K562 (cell line): ENCODE measurements at regions not wholly inside any gene's neighbourhood (a gene's known extent, or its start where the extent isn't known, plus 50 kb on each side); places are given as distances from the start of the nearest gene placed in this dataset.

Source experiments
- ATAC-seq: fragments of 200-7000 bp; cut with Tn5 transposase; 3 replicates; pipeline ENCODE4 v1.9.1; 2020; ENCODE audit warnings: moderate library complexity
- BruUV-seq: library from RNA; stranded (reverse); fragments of 400-500 nt; replicated peaks from 2 replicates; lab custom pipeline; 2021; lab: Mats Ljungman, UMichigan
- CTCF ChIA-PET: fragments of 300-600 bp; formaldehyde crosslinking; extraction: SDS; loops from one replicate; lab custom pipeline; 2021; ENCODE audit warnings: low intra/inter-chr PET ratio; lab: Yijun Ruan, JAX
- POLR2A ChIA-PET: fragments of 300-600, 350-650 bp; sonication (Branson Sonifier 250); formaldehyde crosslinking; extraction: SDS; loops from one replicate; lab custom pipeline; 2021; ENCODE audit warnings: antibody characterized with exemption, inconsistent platforms; lab: Yijun Ruan, JAX
- DNase-seq, 4 experiments: peaks; one replicate each; pipeline versions ENCODE4 v3.0.0 to v3.0.0-alpha.2; 2011 to 2018; ENCODE audit warnings: low spot score in 3 of 4, mixed read lengths in 3 of 4; ENCODE audit errors: extremely low read depth in 1 of 4
- FAIRE-seq: peaks from 2 replicates; lab custom pipeline; 2011; peaks lifted over from hg19 to GRCh38; lab: Jason Lieb, UNC
- H2AFZ ChIP-seq: 2 replicates; pipeline ENCODE4 v1.6.0; 2011; ENCODE audit warnings: low read depth, low read length, control low read depth, inconsistent platforms
- H3K27ac ChIP-seq: fragments of 200-600 bp; 3 replicates; pipeline ENCODE4 v1.8.0; 2011; ENCODE audit warnings: low read depth, mild to moderate bottlenecking, control low read depth, inconsistent platforms, low read length, moderate library complexity, mixed read lengths; ENCODE audit errors: extremely low read depth
- H3K27me3 ChIP-seq, 2 experiments: fragments of 300-600 bp in 1 of 2; 2 replicates in 1 of 2; 3 replicates in 1 of 2; pipeline versions ENCODE4 v1.6.0 to v1.8.0; 2011; ENCODE audit warnings: inconsistent platforms in 2 of 2, low read length in 2 of 2, mild to moderate bottlenecking in 1 of 2, mixed read lengths in 1 of 2, moderate library complexity in 1 of 2; ENCODE audit not compliant: control insufficient read depth in 2 of 2, insufficient read depth in 2 of 2
- H3K36me3 ChIP-seq: fragments of 300-600 bp; 3 replicates; pipeline ENCODE4 v1.8.0; 2011; ENCODE audit warnings: mild to moderate bottlenecking, low read length, inconsistent platforms; ENCODE audit not compliant: control insufficient read depth, insufficient read depth
- H3K4me1 ChIP-seq, 2 experiments: fragments of 200-600 bp in 1 of 2; replicated peaks in 1 of 2; 2 replicates in 1 of 2; 3 replicates in 1 of 2; pipeline versions ENCODE4 v1.5.1 to v1.8.0; 2011; ENCODE audit warnings: inconsistent platforms in 2 of 2, low read length in 2 of 2, mild to moderate bottlenecking in 1 of 2, mixed read lengths in 1 of 2, moderate library complexity in 1 of 2; ENCODE audit not compliant: control insufficient read depth in 2 of 2, insufficient read depth in 2 of 2
- H3K4me2 ChIP-seq: 2 replicates; pipeline ENCODE4 v1.6.1; 2011; ENCODE audit warnings: low read length, control low read depth, inconsistent platforms, mixed read lengths; ENCODE audit not compliant: insufficient read depth
- H3K4me3 ChIP-seq: fragments of 200-600 bp; sonication (generic), shearing (Covaris generic); 2 replicates; pipeline ENCODE4 v1.5.1; 2016; ENCODE audit warnings: control low read depth, inconsistent platforms
- H3K79me2 ChIP-seq: fragments of 200-600 bp; 3 replicates; pipeline ENCODE4 v1.8.0; 2011; ENCODE audit warnings: low read length, inconsistent platforms; ENCODE audit not compliant: control insufficient read depth, insufficient read depth
- H3K9ac ChIP-seq, 2 experiments: 2 replicates each; pipeline versions ENCODE4 v1.6.0 to v1.6.1; 2011; ENCODE audit warnings: low read depth in 2 of 2, low read length in 2 of 2, control low read depth in 1 of 2, inconsistent platforms in 1 of 2, mild to moderate bottlenecking in 1 of 2, mixed read lengths in 1 of 2; ENCODE audit not compliant: insufficient read depth in 1 of 2
- H3K9me1 ChIP-seq: one replicate; pipeline ENCODE4 v1.6.0; 2011; ENCODE audit warnings: inconsistent platforms, mild to moderate bottlenecking, low read length, moderate library complexity; ENCODE audit not compliant: control insufficient read depth, insufficient read depth
- H3K9me3 ChIP-seq: replicated peaks from 2 replicates; pipeline ENCODE4 v1.5.1; 2011; ENCODE audit warnings: low read depth, low read length, inconsistent platforms; ENCODE audit not compliant: control insufficient read depth, insufficient read depth
- H4K20me1 ChIP-seq: replicated peaks from 2 replicates; pipeline ENCODE4 v1.6.1; 2011; ENCODE audit warnings: low read length, inconsistent platforms, mixed read lengths; ENCODE audit not compliant: control insufficient read depth, insufficient read depth
- PBX2 ChIP-seq, 2 experiments: IDR thresholded peaks in 1 of 2; conservative IDR thresholded peaks in 1 of 2; 2 replicates each; pipeline ENCODE4 v1.6.1; 2016; ENCODE audit warnings: low read depth in 2 of 2, mild to moderate bottlenecking in 1 of 2, missing compliant biosample characterization in 1 of 2, missing genetic modification characterization in 1 of 2, moderate library complexity in 1 of 2
- POLR3A ChIP-seq: IDR thresholded peaks from 2 replicates; pipeline ENCODE4 v1.6.1; 2011; ENCODE audit warnings: borderline replicate concordance, mild to moderate bottlenecking, moderate library complexity; ENCODE audit not compliant: insufficient read length, insufficient read depth; ENCODE audit errors: extremely low read depth
- PPARD ChIP-seq: fragments of 250-450 bp; sonication (Bioruptor Pico); IDR thresholded peaks from 2 replicates; pipeline ENCODE4 v1.8.0; 2022; ENCODE audit warnings: inconsistent platforms, mild to moderate bottlenecking, moderate library complexity
- PTRF ChIP-seq: fragments of 450-650 bp; IDR thresholded peaks from 2 replicates; pipeline ENCODE4 v1.6.1; 2016; ENCODE audit warnings: mild to moderate bottlenecking, missing genetic modification characterization, missing compliant biosample characterization
- RBBP5 ChIP-seq: fragments of 200-600 bp; sonication (generic); IDR thresholded peaks from 2 replicates; pipeline ENCODE4 v1.6.1; 2012; ENCODE audit warnings: borderline replicate concordance, mild to moderate bottlenecking, low read length, control low read depth, inconsistent platforms; ENCODE audit not compliant: insufficient read depth, poor library complexity, severe bottlenecking
- SIN3B ChIP-seq: fragments of 450-650 bp; IDR thresholded peaks from 2 replicates; pipeline ENCODE4 v1.6.1; 2017; ENCODE audit warnings: low read depth, mild to moderate bottlenecking, moderate library complexity
- YY1 ChIP-seq, 3 experiments: IDR thresholded peaks; 2 replicates each; pipeline ENCODE4 v1.6.1; 2011; ENCODE audit warnings: low read length in 2 of 3, mild to moderate bottlenecking in 2 of 3, moderate library complexity in 2 of 3, borderline replicate concordance in 1 of 3, control low read depth in 1 of 3, low read depth in 1 of 3; ENCODE audit not compliant: insufficient read depth in 3 of 3, insufficient replicate concordance in 2 of 3, control insufficient read depth in 1 of 3, insufficient read length in 1 of 3; ENCODE audit errors: extremely low read depth in 1 of 3
- ZNF224 ChIP-seq: sonication (generic); formaldehyde crosslinking; IDR thresholded peaks from 2 replicates; pipeline ENCODE4 v1.8.0; 2022; ENCODE audit warnings: mild to moderate bottlenecking, missing genetic modification reagents
- ZNF740 ChIP-seq, 3 experiments: fragments of 200-800 bp in 1 of 3; sonication (Bioruptor generic) in 1 of 3; sonication (generic) in 1 of 3; formaldehyde crosslinking in 1 of 3; IDR thresholded peaks; 2 replicates each; pipeline versions ENCODE4 v1.6.1 to v1.8.0; 2016 to 2022; ENCODE audit warnings: mild to moderate bottlenecking in 2 of 3, missing compliant biosample characterization in 2 of 3, missing genetic modification characterization in 2 of 3, missing genetic modification reagents in 1 of 3
- WGBS: fragments of 100-300 bp; shearing (Covaris generic); methylation state at CpG from one replicate; pipeline ENCODE4 v1.1.6; 2016; ENCODE audit warnings: low coverage, mixed read lengths; ENCODE audit not compliant: insufficient coverage; ENCODE audit errors: missing lambda C conversion rate; 5-methylcytosine and 5-hydroxymethylcytosine counted together
- in situ Hi-C: fragments of 300-500 bp; cut with MboI; formaldehyde crosslinking; loops from 4 replicates; pipeline ENCODE4 v1.15.0; 2018; ENCODE audit warnings: inconsistent platforms, mixed read lengths
- intact Hi-C: fragments of 100-400 bp; cut with micrococcal nuclease; formaldehyde crosslinking; loops from 2 replicates; pipeline ENCODE4 v1.14.2; 2022
- TF ChIP-seq, protein P1 (sequence below), 2 experiments: fragments of 250-450 bp in 1 of 2; fragments of 450-650 bp in 1 of 2; sonication (Bioruptor Pico) in 1 of 2; IDR thresholded peaks; 2 replicates each; pipeline versions ENCODE4 v1.6.1 to v1.8.0; 2016 to 2021; ENCODE audit warnings: mild to moderate bottlenecking in 2 of 2, moderate library complexity in 2 of 2, missing compliant biosample characterization in 1 of 2, missing genetic modification characterization in 1 of 2
- TF ChIP-seq, protein P2 (sequence below): fragments of 250-450 bp; sonication (Bioruptor Pico); IDR thresholded peaks from 2 replicates; pipeline ENCODE4 v1.8.0; 2021; ENCODE audit warnings: moderate library complexity, mild to moderate bottlenecking, inconsistent platforms

- in situ Hi-C loops (no loop called here), intact Hi-C loops (no loop called here)
- TF ChIP-seq ZNF224 (CRISPR knock-in tag) (no peak), SIN3B (no peak), YY1 (IDR thresholded peaks at IDR 0.05; ENCODE audit: borderline replicate concordance in 1 of 3, control insufficient read depth in 1 of 3, extremely low read depth in 1 of 3, insufficient read depth in 3 of 3, insufficient read length in 1 of 3, insufficient replicate concordance in 2 of 3, low read depth in 1 of 3, low read length in 2 of 3) (no peak), PBX2 (CRISPR knock-in tag; IDR thresholded peaks at IDR 0.05; ENCODE audit: low read depth) (no peak), PBX2 (tag; conservative IDR thresholded peaks at IDR 0.05; ENCODE audit: low read depth) (no peak), POLR3A (no peak), PTRF (tag) (no peak), RBBP5 (no peak), PPARD (no peak), ZNF740 (CRISPR knock-in tag; IDR thresholded peaks at IDR 0.05) (no peak), ZNF740 (tag; IDR thresholded peaks at IDR 0.05) (no peak)
- TF ChIP-seq, protein P1, sequence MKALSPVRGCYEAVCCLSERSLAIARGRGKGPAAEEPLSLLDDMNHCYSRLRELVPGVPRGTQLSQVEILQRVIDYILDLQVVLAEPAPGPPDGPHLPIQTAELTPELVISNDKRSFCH (CRISPR knock-in tag; IDR thresholded peaks at IDR 0.05) = no peak
- TF ChIP-seq, protein P1 (tag; IDR thresholded peaks at IDR 0.05) = no peak
- TF ChIP-seq, protein P2, sequence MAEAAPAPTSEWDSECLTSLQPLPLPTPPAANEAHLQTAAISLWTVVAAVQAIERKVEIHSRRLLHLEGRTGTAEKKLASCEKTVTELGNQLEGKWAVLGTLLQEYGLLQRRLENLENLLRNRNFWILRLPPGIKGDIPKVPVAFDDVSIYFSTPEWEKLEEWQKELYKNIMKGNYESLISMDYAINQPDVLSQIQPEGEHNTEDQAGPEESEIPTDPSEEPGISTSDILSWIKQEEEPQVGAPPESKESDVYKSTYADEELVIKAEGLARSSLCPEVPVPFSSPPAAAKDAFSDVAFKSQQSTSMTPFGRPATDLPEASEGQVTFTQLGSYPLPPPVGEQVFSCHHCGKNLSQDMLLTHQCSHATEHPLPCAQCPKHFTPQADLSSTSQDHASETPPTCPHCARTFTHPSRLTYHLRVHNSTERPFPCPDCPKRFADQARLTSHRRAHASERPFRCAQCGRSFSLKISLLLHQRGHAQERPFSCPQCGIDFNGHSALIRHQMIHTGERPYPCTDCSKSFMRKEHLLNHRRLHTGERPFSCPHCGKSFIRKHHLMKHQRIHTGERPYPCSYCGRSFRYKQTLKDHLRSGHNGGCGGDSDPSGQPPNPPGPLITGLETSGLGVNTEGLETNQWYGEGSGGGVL (CRISPR knock-in tag) = no peak
- FAIRE-seq (no peak), ATAC-seq (no peak), DNase-seq (no peak)
- ChIA-PET CTCF (no interaction called here), POLR2A (interaction anchor here (0.7 to 1.1 kb wide), 2 partner anchors 86 to 127 kb away, joined by 3 to 5 read pairs; no protein-coding TSS in a partner anchor)
- H3K79me2 ChIP-seq = no peaks in the 10 kb centered on the region
- no peak overlapping the region for H2AFZ ChIP-seq
- H3K36me3 ChIP-seq = no peaks in the 10 kb centered on the region
- H3K9me1 ChIP-seq = peaks cover 2% of the 10 kb centered on the region
- no peaks in the 10 kb centered on the region for H3K9me3 ChIP-seq
- peaks cover 12 to 81% of the 10 kb centered on the region in 2 experiments for H3K27me3 ChIP-seq
- no TSS peak for BruUV-seq
- 20% methylated on average over 37 of the region's 74 CpGs for WGBS
- H3K27ac ChIP-seq = no peak overlapping the region
- peaks cover 13% of the 10 kb centered on the region; the same call in 1 of the 2 replicates for H4K20me1 ChIP-seq
- peaks cover 0 to 6% of the 10 kb centered on the region in 2 experiments; a peak in 2 of 5 replicates for H3K4me1 ChIP-seq
- no peak overlapping the region for H3K4me3 ChIP-seq
- no peak overlapping the region for H3K4me2 ChIP-seq
- no peak overlapping the region for H3K9ac ChIP-seq
These were observed 253.2 kb downstream of the GLI2 start for GRCh38 chr2:120988700-120989511.
